Stimulated activated naive CD8-positive, alpha-beta T cell treated with anti-CD3 and anti-CD28 coated beads, Interleukin-15, amount 100 ng/mL, for 72 hours (primary cell): ENCODE measurements at regions not wholly inside any gene's neighbourhood (a gene's known extent, or its start where the extent isn't known, plus 50 kb on each side); places are given as distances from the start of the nearest gene placed in this dataset.
"Not testable (repeated sequence)": the region's sequence is repeated elsewhere in the genome, so short reads cannot be mapped to it uniquely, and the experiment has no call there.

ENCODE experiments used
- ATAC-seq: fragments of 150-1000 bp; cut with Tn5 transposase; 2 replicates; pipeline ENCODE4 v1.10.0; 2021; ENCODE audit warnings: mild to moderate bottlenecking, moderate library complexity
- DNase-seq, 2 donors: peaks; one replicate each; pipeline ENCODE4 v3.0.0; 2021 to 2022
- H3K27ac Mint-ChIP-seq, 2 donors: one replicate each; pipeline ENCODE4 v1.8.0; 2022; ENCODE audit warnings: mild to moderate bottlenecking in 2 of 2, mixed read lengths in 2 of 2, moderate library complexity in 2 of 2
- H3K27me3 Mint-ChIP-seq: one replicate; pipeline ENCODE4 v1.8.0; 2022; ENCODE audit warnings: mixed read lengths
- H3K4me1 Mint-ChIP-seq: one replicate; pipeline ENCODE4 v1.8.0; 2022; ENCODE audit warnings: mild to moderate bottlenecking, mixed read lengths
- H3K4me3 Mint-ChIP-seq, 2 donors: one replicate each; pipeline ENCODE4 v1.8.0; 2022; ENCODE audit warnings: mild to moderate bottlenecking in 2 of 2, mixed read lengths in 2 of 2, moderate library complexity in 1 of 2
- H3K9me3 Mint-ChIP-seq, 2 donors: one replicate each; pipeline ENCODE4 v1.8.0; 2022; ENCODE audit warnings: mixed read lengths in 2 of 2

GRCh38 chrX:69431420-69431819 is 72.7 kb upstream of the NALF2 start:
- Mint-ChIP-seq H3K4me1 (no peaks in the 10 kb centered on the region), H3K27ac (no peak overlapping the region), H3K4me3 (no peak overlapping the region), H3K27me3 (peaks cover 21% of the 10 kb centered on the region), H3K9me3 (no peaks in the 10 kb centered on the region)
- ATAC-seq (no peak), DNase-seq (no peak)

GRCh38 chrX:69430785-69431184 is 73.3 kb upstream of the NALF2 start:
- Mint-ChIP-seq H3K27me3 (peaks cover 21% of the 10 kb centered on the region), H3K27ac (no peak overlapping the region), H3K4me3 (no peak overlapping the region), H3K9me3 (no peaks in the 10 kb centered on the region), H3K4me1 (no peaks in the 10 kb centered on the region)
- DNase-seq (no peak), ATAC-seq (no peak)

DNA sequence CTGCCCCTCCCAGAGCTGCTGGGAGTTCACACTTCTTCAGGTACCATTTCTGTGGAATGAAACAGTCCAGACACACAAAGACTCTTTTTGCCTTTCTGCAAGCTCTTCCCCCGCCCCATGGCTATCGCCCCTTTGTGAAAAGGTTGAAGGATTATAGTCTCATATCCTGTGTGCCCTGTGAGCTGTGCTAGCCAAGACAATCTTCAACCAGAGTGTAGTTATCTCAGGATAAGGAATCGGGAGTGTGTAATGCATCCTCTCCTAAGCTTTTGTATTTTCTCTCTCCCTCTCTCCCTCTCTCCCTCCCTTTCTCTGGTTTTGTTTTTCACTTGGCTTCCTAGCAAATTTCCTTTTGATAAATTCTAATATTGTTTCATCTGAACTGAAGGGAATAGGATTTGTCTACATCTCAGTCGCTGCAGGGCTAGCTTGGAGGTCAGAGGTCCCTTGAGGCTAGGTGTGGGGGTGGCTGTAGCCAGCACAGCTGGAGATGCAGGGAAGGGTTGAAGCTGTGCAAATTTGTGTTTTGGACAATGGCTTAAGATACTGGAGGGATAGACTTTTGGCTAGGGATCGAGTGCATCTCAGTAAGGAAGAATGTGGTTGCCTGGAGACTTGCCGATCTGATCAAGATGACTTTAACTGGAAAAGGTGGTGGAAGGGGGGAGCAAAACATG is 74.6 kb upstream of the NALF2 start:
- Mint-ChIP-seq H3K4me3 (no peak overlapping the region), H3K4me1 (no peaks in the 10 kb centered on the region), H3K27ac (peak overlapping the region in 1 of 2 donors; percentile 35), H3K9me3 (no peaks in the 10 kb centered on the region), H3K27me3 (peaks cover 21% of the 10 kb centered on the region)
- no peak for ATAC-seq
- DNase-seq = no peak

DNA sequence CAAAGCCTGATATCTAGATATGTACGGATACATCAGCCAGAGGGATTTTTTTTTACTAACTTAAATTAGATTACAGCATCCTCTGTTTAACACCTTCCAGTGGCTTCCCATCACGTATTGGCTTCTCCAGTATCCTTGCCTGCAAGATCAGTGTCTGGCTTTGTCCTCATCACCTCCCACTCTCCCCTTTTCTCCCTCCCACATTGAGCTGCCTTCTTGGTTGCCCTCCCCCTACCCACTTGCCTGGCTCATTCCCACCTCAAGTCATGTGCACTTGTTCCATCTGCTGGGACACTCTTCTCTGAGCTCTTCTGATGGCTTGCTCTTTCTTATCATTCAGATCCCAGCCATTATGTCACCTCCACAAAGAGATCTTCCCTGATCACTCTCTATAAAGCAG is 75.9 kb upstream of the NALF2 start:
- Mint-ChIP-seq H3K27me3 (peaks cover 21% of the 10 kb centered on the region), H3K4me1 (no peaks in the 10 kb centered on the region), H3K27ac (no peak overlapping the region), H3K9me3 (no peaks in the 10 kb centered on the region), H3K4me3 (no peak overlapping the region)
- no peak for DNase-seq
- ATAC-seq = no peak

GRCh38 chrX:69424910-69425309 is 79.2 kb upstream of the NALF2 start:
- peaks cover 13% of the 10 kb centered on the region for H3K27me3 Mint-ChIP-seq
- ATAC-seq (no peak), DNase-seq (no peak)
- H3K27ac Mint-ChIP-seq = no peak overlapping the region
- no peaks in the 10 kb centered on the region for H3K9me3 Mint-ChIP-seq
- H3K4me3 Mint-ChIP-seq = no peak overlapping the region
- H3K4me1 Mint-ChIP-seq = no peaks in the 10 kb centered on the region

DNA sequence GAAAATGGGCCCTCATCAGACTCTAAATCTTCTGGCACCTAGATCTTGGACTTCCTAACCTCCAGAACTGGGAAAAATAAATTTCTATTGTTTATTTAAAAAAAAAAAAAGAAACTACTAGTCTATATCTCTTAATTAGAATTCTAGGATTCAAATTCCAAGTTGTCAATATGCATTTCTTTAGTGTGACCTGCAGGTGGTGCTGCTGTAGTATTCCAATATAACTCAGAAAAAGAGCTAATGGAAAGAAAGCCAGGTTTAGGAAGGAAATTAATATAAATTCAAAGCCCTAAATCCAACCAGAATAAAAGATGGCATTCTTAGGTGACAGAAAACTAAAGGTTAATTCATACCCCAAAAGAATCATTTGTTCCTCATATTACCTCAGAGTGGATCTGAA is 80.0 kb upstream of the NALF2 start:
- peaks cover 6% of the 10 kb centered on the region for H3K27me3 Mint-ChIP-seq
- no peak for DNase-seq
- no peaks in the 10 kb centered on the region for H3K9me3 Mint-ChIP-seq
- ATAC-seq = no peak
- no peak overlapping the region for H3K27ac Mint-ChIP-seq
- no peaks in the 10 kb centered on the region for H3K4me1 Mint-ChIP-seq
- no peak overlapping the region for H3K4me3 Mint-ChIP-seq

DNA sequence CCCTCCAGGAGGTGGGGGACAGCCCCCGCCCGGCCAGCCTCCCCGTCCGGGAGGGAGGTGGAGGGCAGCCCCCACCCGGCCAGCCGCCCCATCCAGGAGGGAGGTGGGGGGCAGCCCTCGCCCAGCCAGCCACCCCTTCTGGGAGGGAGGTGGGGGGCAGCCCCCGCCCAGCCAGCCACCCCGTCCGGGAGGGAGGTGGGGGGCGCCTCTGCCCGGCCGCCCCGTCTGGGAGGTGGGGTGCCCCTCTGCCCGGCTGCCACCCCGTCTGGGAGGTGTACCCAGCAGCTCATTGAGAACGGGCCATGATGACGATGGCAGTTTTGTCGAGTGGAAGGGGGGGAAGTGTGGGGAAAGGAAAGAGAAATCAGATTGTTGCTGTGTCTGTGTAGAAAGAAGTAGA is 81.9 kb upstream of the NALF2 start:
- H3K27ac Mint-ChIP-seq, H3K4me1 Mint-ChIP-seq, H3K27me3 Mint-ChIP-seq, H3K4me3 Mint-ChIP-seq, ATAC-seq, DNase-seq, H3K9me3 Mint-ChIP-seq: not testable (repeated sequence)

DNA sequence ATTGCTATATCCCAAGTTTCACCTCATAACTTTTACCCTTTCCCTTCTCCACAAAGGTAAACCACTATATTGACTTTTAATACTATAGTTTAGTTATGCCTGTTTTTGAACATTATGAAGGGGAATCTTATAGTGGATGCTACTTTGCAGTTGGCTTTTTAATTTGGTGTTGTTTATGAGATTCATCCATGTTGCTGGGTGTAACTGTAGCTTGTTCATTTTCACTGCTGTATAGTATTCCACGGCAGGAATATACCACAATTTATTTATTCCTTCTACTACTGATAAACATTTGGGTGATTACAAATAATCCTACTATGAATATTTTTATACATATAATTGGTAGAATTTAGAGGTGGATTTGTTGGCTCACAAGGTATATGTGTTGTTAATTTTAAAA is 88.4 kb upstream of the NALF2 start:
- H3K4me3 Mint-ChIP-seq = no peak overlapping the region
- no peaks in the 10 kb centered on the region for H3K4me1 Mint-ChIP-seq
- H3K27me3 Mint-ChIP-seq = no peaks in the 10 kb centered on the region
- no peaks in the 10 kb centered on the region for H3K9me3 Mint-ChIP-seq
- no peak for DNase-seq
- ATAC-seq = no peak
- no peak overlapping the region for H3K27ac Mint-ChIP-seq

- H3K27me3 Mint-ChIP-seq = no peaks in the 10 kb centered on the region
- H3K9me3 Mint-ChIP-seq = no peaks in the 10 kb centered on the region
- H3K4me1 Mint-ChIP-seq = no peaks in the 10 kb centered on the region
- no peak overlapping the region for H3K4me3 Mint-ChIP-seq
- no peak for ATAC-seq
- no peak overlapping the region for H3K27ac Mint-ChIP-seq
- no peak for DNase-seq
Measured at GRCh38 chrX:69412661-69413060, 91.5 kb upstream of the NALF2 start.

- DNase-seq (no peak), ATAC-seq (no peak)
- Mint-ChIP-seq H3K9me3 (no peaks in the 10 kb centered on the region), H3K4me1 (no peaks in the 10 kb centered on the region), H3K4me3 (no peak overlapping the region), H3K27ac (no peak overlapping the region), H3K27me3 (no peaks in the 10 kb centered on the region)
Measured at GRCh38 chrX:69398881-69399280, 105.2 kb upstream of the NALF2 start.

DNA sequence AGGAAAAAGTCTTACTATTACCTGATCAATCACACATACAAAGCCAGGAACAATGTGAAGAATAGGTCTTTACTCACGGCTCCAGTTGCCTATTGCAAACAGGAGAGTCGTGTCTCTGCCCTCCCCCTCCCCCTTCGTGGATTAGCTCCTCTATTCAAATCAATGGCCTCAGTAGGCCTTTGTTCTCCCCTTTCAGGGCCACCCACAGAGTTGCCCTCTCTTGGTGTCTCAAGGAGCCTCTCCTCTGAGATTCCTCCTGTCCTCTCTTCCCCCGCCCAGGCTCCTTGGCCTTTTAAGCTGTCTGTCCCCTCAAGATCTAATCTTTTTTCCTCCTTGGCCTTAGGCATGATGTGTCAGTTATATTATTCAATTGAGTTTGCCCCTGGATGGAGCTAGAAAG is 107.2 kb upstream of the NALF2 start:
- no peak overlapping the region for H3K27ac Mint-ChIP-seq
- H3K4me1 Mint-ChIP-seq = no peaks in the 10 kb centered on the region
- H3K27me3 Mint-ChIP-seq = no peaks in the 10 kb centered on the region
- DNase-seq = no peak
- ATAC-seq = no peak
- no peak overlapping the region for H3K4me3 Mint-ChIP-seq
- H3K9me3 Mint-ChIP-seq = no peaks in the 10 kb centered on the region

- no peak for ATAC-seq
- no peaks in the 10 kb centered on the region for H3K4me1 Mint-ChIP-seq
- peaks cover 10% of the 10 kb centered on the region for H3K27me3 Mint-ChIP-seq
- H3K27ac Mint-ChIP-seq = peak overlapping the region in 1 of 2 donors; percentile 19
- H3K9me3 Mint-ChIP-seq = no peaks in the 10 kb centered on the region
- no peak for DNase-seq
- no peak overlapping the region for H3K4me3 Mint-ChIP-seq
Measured at GRCh38 chrX:69395306-69395705, 108.8 kb upstream of the NALF2 start.

GRCh38 chrX:69389101-69389501 is 115.0 kb upstream of the NALF2 start:
- DNase-seq (no peak), ATAC-seq (no peak)
- Mint-ChIP-seq H3K27ac (no peak overlapping the region), H3K27me3 (peaks cover 40% of the 10 kb centered on the region), H3K4me1 (no peaks in the 10 kb centered on the region), H3K4me3 (no peak overlapping the region), H3K9me3 (no peaks in the 10 kb centered on the region)

DNA sequence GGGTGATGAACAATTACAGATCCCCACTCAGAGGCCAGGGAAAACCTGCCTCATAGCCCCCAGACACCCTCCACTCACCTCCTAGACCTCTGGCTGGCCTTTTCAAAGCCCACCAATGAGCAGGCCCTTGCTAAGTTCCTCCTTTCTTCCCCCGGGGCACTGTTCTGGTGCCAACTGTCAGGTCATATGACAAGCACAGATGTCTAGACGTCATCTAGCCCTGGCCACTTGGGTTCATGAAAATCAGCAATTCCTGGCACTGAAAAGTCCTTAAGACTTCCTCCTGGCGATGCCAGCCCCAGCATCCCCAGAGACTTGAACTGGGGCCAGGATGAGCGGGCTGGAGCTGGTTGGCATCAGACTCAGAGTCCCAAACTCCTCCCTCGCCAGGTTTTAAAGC is 115.6 kb upstream of the NALF2 start:
- Mint-ChIP-seq H3K27me3 (peaks cover 40% of the 10 kb centered on the region), H3K4me1 (no peaks in the 10 kb centered on the region), H3K9me3 (no peaks in the 10 kb centered on the region), H3K27ac (peak overlapping the region in 1 of 2 donors; percentile 44), H3K4me3 (no peak overlapping the region)
- DNase-seq = no peak
- no peak for ATAC-seq

- H3K27ac Mint-ChIP-seq = no peak overlapping the region
- ATAC-seq = peak; percentile 72
Measured at GRCh38 chrX:69387567-69388487, 116.3 kb upstream of the NALF2 start.

DNA sequence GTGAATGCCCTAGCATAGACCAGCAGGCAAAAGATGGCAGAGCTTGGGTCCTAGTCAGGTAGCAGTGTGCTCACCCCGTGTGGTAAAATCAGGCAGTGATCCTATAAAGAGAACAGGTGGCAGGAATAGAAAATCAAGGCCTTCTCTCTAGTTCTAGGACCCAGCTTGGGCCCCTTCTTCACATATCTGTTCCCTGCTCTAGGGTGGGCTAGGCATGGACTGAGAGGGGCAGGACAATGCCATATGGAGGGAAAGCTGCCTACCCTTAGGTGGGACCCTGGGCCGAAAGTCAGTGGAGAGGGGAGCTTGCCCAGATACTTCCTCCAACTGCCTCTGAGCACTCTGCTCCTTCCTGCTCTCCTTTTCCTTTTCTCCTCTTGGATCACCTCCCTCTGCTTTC is 117.4 kb upstream of the NALF2 start:
- DNase-seq (no peak), ATAC-seq (no peak)
- H3K4me3 Mint-ChIP-seq = no peak overlapping the region
- H3K27ac Mint-ChIP-seq = no peak overlapping the region
- H3K9me3 Mint-ChIP-seq = no peaks in the 10 kb centered on the region
- no peaks in the 10 kb centered on the region for H3K4me1 Mint-ChIP-seq
- peaks cover 40% of the 10 kb centered on the region for H3K27me3 Mint-ChIP-seq

More at GRCh38 chrX:69387567-69388487, 116.3 kb upstream of the NALF2 start:
- no peak overlapping the region for H3K4me3 Mint-ChIP-seq
- no peaks in the 10 kb centered on the region for H3K4me1 Mint-ChIP-seq
- H3K9me3 Mint-ChIP-seq = no peaks in the 10 kb centered on the region
- DNase-seq = peak; percentile 15 to 16
- H3K27me3 Mint-ChIP-seq = peaks cover 40% of the 10 kb centered on the region
